H1 (cell line): ENCODE measurements at regions not wholly inside any gene's neighbourhood (a gene's known extent, or its start where the extent isn't known, plus 50 kb on each side); places are given as distances from the start of the nearest gene placed in this dataset.

Source experiments
- CEBPB ChIP-seq: IDR thresholded peaks from 2 replicates; pipeline ENCODE4 v1.6.1; 2012; ENCODE audit warnings: low read depth, low read length
- GTF2F1 ChIP-seq: IDR thresholded peaks from 2 replicates; pipeline ENCODE4 v1.6.1; 2012; ENCODE audit warnings: low read depth, low read length, improper control_type of control experiment, borderline replicate concordance
- POLR2AphosphoS5 ChIP-seq: IDR thresholded peaks from 2 replicates; pipeline ENCODE4 v1.6.1; 2011; ENCODE audit warnings: low read depth, low read length
- SIRT6 ChIP-seq: IDR thresholded peaks from one replicate; pipeline ENCODE4 v1.7.1; 2012; ENCODE audit warnings: low read length, inconsistent platforms
- SP4 ChIP-seq: IDR thresholded peaks from 2 replicates; pipeline ENCODE4 v1.6.1; 2012; ENCODE audit warnings: low read length, inconsistent platforms
- SUZ12 ChIP-seq: fragments of 200-600 bp; sonication (generic); IDR thresholded peaks from 2 replicates; pipeline ENCODE4 v1.6.1; 2012; ENCODE audit warnings: mild to moderate bottlenecking, inconsistent platforms, low read length, moderate library complexity, mixed read lengths
- TF ChIP-seq, protein P1 (sequence below): IDR thresholded peaks from 2 replicates; pipeline ENCODE4 v1.6.1; 2012; ENCODE audit warnings: low read length, inconsistent platforms

DNA sequence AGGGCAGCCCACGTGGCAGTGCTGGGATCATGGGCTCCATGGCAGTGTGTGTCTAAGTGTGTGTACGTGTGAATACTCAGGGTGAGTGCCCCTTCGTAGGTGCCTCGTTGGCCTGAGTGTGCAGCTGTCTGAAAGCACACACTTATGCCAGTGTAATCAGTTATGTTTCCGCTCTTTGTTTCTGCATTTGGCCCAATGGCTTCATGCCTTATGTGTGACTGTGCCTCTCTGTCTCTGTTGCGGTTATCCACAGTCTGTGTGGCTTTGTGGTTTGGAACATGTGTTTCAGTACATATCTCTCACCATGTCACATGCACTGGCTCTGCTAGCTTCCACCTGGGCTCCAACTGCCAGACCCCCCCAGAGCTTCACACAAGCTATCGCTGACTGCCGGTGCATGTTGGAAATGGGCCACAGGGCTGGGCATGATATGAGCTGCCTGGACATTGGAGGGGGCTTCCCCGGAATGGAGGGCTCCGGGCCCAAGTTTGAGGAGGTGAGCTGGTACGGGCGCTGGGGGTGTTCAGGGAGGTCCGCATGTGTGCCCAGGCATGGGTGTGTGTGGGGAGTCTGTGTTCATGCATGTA lies 70.3 kb upstream of the TINAGL1 start (continued):
- TF ChIP-seq POLR2AphosphoS5 (no peak), SP4 (no peak), SIRT6 (no peak), SUZ12 (no peak), CEBPB (no peak), GTF2F1 (no peak)
- TF ChIP-seq, protein P1, sequence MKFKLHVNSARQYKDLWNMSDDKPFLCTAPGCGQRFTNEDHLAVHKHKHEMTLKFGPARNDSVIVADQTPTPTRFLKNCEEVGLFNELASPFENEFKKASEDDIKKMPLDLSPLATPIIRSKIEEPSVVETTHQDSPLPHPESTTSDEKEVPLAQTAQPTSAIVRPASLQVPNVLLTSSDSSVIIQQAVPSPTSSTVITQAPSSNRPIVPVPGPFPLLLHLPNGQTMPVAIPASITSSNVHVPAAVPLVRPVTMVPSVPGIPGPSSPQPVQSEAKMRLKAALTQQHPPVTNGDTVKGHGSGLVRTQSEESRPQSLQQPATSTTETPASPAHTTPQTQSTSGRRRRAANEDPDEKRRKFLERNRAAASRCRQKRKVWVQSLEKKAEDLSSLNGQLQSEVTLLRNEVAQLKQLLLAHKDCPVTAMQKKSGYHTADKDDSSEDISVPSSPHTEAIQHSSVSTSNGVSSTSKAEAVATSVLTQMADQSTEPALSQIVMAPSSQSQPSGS = no peak
